A673 (cell line): ENCODE measurements at regions not wholly inside any gene's neighbourhood (a gene's known extent, or its start where the extent isn't known, plus 50 kb on each side); places are given as distances from the start of the nearest gene placed in this dataset.

Experiments
- BruUV-seq: library from RNA; stranded (reverse); fragments of 400-500 nt; replicated peaks from 2 replicates; lab custom pipeline; 2021; lab: Mats Ljungman, UMichigan
- CTCF ChIA-PET: fragments of 300-600 bp; sonication (Branson Sonifier 250); formaldehyde crosslinking; loops from one replicate; lab custom pipeline; 2022; ENCODE audit warnings: antibody characterized with exemption; lab: Charles Lee
- POLR2A ChIA-PET: fragments of 300-600 bp; sonication (Branson Sonifier 250); formaldehyde crosslinking; loops from one replicate; lab custom pipeline; 2022; ENCODE audit warnings: antibody characterized with exemption; ENCODE audit not compliant: low non-redundant PET; lab: Charles Lee
- DNase-seq: peaks from one replicate; pipeline ENCODE4 v3.0.0-alpha.2; 2015; ENCODE audit warnings: low spot score
- H3K27ac ChIP-seq: fragments of 200-600 bp; sonication (generic); 2 replicates; pipeline ENCODE4 v1.5.1; 2016; ENCODE audit warnings: mixed run types, low read depth, mild to moderate bottlenecking, mixed read lengths, antibody characterized with exemption, low read length; ENCODE audit not compliant: poor library complexity, severe bottlenecking
- H3K27me3 ChIP-seq: fragments of 200-600 bp; sonication (generic); replicated peaks from 2 replicates; pipeline ENCODE4 v1.6.1; 2017; ENCODE audit warnings: mixed run types, low read depth, mild to moderate bottlenecking, mixed read lengths, antibody characterized with exemption, low read length; ENCODE audit not compliant: insufficient read depth, poor library complexity
- H3K36me3 ChIP-seq: fragments of 200-600 bp; sonication (generic); 2 replicates; pipeline ENCODE4 v1.6.1; 2016; ENCODE audit warnings: mixed run types, mild to moderate bottlenecking, mixed read lengths, antibody characterized with exemption, low read length; ENCODE audit not compliant: insufficient read depth, poor library complexity, severe bottlenecking
- H3K4me1 ChIP-seq: fragments of 200-600 bp; sonication (generic); 2 replicates; pipeline ENCODE4 v1.6.1; 2017; ENCODE audit warnings: mixed run types, mild to moderate bottlenecking, mixed read lengths, antibody characterized with exemption, low read length; ENCODE audit not compliant: insufficient read depth, poor library complexity, severe bottlenecking
- H3K4me3 ChIP-seq: fragments of 200-600 bp; sonication (generic); 2 replicates; pipeline ENCODE4 v1.5.1; 2016; ENCODE audit warnings: low read depth, mixed run types, mild to moderate bottlenecking, mixed read lengths, low read length; ENCODE audit not compliant: poor library complexity, severe bottlenecking
- H3K9me3 ChIP-seq: fragments of 200-600 bp; sonication (generic); 2 replicates; pipeline ENCODE4 v1.6.1; 2016; ENCODE audit warnings: mixed run types, low read depth, mild to moderate bottlenecking, mixed read lengths, antibody characterized with exemption, low read length; ENCODE audit not compliant: poor library complexity, severe bottlenecking
- CTCF ChIP-seq: fragments of 300-800, 200-600 bp; sonication (generic); conservative IDR thresholded peaks from 2 replicates; pipeline ENCODE4 v1.5.1; 2017; ENCODE audit warnings: low read depth, mild to moderate bottlenecking, antibody characterized with exemption, low read length, moderate library complexity, mixed read lengths
- EZH2 ChIP-seq: fragments of 200-600 bp; sonication (generic); IDR thresholded peaks from 2 replicates; pipeline ENCODE4 v1.6.1; 2017; ENCODE audit warnings: borderline replicate concordance, low read depth, mild to moderate bottlenecking, mixed read lengths, antibody characterized with exemption, low read length; ENCODE audit not compliant: poor library complexity, severe bottlenecking
- intact Hi-C: fragments of 100-400 bp; cut with micrococcal nuclease; formaldehyde crosslinking; loops from one replicate; pipeline ENCODE4 v1.10.0; 2022; ENCODE audit not compliant: unreplicated experiment

GRCh38 chr21:23881783-23882182 lies 1725.5 kb downstream of the MRPL39 start:
- Histone ChIP-seq H3K9me3 (peaks cover 3% of the 10 kb centered on the region), H3K4me3 (no peak overlapping the region), H3K27ac (no peak overlapping the region), H3K27me3 (no peaks in the 10 kb centered on the region), H3K36me3 (no peaks in the 10 kb centered on the region), H3K4me1 (no peaks in the 10 kb centered on the region)
- no peak for TF ChIP-seq EZH2
- TF ChIP-seq CTCF, result no peak
- BruUV-seq, result no TSS peak
- CTCF ChIA-PET, result no interaction called here
- POLR2A ChIA-PET, result no interaction called here
- no peak for DNase-seq
- intact Hi-C loops, result no loop called here

- Histone ChIP-seq H3K27ac (no peak overlapping the region), H3K9me3 (no peaks in the 10 kb centered on the region), H3K27me3 (no peaks in the 10 kb centered on the region), H3K4me1 (no peaks in the 10 kb centered on the region), H3K4me3 (no peak overlapping the region), H3K36me3 (no peaks in the 10 kb centered on the region)
- TF ChIP-seq EZH2, result no peak
- TF ChIP-seq CTCF, result no peak
- ChIA-PET POLR2A (no interaction called here), CTCF (no interaction called here)
- no TSS peak for BruUV-seq
- no peak for DNase-seq
- intact Hi-C loops, result no loop called here
These were observed 1730.2 kb downstream of the MRPL39 start for GRCh38 chr21:23876925-23877558.

GRCh38 chr21:23874271-23874670 lies 1733.0 kb downstream of the MRPL39 start:
- TF ChIP-seq EZH2 (no peak), CTCF (no peak)
- H3K36me3 ChIP-seq, result no peaks in the 10 kb centered on the region
- H3K27me3 ChIP-seq, result no peaks in the 10 kb centered on the region
- intact Hi-C loops, result no loop called here
- H3K4me3 ChIP-seq, result no peak overlapping the region
- H3K27ac ChIP-seq, result no peak overlapping the region
- no peak for DNase-seq
- H3K9me3 ChIP-seq, result no peaks in the 10 kb centered on the region
- POLR2A ChIA-PET, result no interaction called here
- CTCF ChIA-PET, result no interaction called here
- H3K4me1 ChIP-seq, result no peaks in the 10 kb centered on the region
- BruUV-seq, result no TSS peak
